GM19395 (cell line): ENCODE measurements at regions not wholly inside any gene's neighbourhood (a gene's known extent, or its start where the extent isn't known, plus 50 kb on each side); places are given as distances from the start of the nearest gene placed in this dataset.

Experiments used
- ATAC-seq: cut with Tn5 transposase; IDR thresholded peaks from one replicate; pipeline ENCODE4 v1.9.1; 2021; ENCODE audit warnings: mild to moderate bottlenecking, moderate library complexity; ENCODE audit not compliant: unreplicated experiment

DNA sequence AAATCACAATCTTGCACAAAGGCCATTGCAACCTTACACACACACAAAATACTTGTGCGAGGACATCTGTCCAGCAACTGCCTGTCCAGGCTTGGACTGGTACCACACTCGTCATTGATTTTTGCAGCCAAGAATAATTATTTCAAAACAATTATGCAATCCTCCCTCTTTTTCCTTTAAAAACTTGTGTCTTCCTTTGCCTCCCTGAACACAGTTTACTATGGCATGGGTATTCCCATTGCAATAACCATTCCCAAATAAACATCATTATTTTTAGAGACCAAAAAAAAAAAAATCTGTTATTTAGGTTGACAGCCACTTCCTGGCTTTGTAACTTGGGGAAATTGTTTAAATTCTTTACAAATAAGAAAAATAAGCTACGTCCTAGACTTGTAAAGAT is 54.0 kb downstream of the C11orf91 start:
- no peak for ATAC-seq

DNA sequence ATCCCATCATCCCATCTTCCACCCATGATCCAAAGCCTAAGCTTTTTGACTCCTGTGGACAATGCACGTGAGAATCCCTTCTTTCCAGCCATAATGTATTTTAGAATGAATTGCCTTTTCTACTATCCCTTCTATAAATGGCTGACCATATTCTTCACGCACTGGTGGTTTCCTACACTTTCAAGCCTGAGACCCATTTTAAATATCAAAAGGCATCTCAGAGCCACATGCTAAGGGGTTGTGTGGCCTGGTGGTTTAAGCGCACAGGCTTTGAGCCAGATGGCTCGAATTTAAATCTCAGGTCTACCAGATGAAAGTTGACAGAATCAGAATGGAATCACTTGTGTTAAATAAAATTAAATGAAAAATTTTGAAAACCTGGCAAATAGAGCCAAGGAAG is 54.5 kb downstream of the C11orf91 start:
- ATAC-seq: no peak

DNA sequence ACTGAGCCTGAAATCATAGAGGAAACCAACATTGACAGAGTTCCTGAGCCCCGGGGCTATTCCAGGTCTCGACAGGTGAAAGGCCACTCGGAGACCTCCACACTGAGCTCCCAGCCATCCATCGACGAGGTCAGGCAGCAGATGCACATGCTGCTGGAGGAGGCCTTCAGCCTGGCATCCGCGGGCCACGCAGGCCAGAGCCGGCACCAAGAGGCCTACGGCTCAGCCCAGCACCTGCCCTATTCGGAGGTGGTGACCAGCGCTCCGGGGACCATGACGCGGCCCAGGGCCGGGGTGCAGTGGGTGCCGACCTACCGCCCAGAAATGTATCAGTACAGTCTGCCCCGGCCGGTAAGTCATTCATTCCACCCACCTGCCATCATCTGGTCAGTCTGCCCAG is 54.9 kb downstream of the C11orf91 start:
- no peak for ATAC-seq

DNA sequence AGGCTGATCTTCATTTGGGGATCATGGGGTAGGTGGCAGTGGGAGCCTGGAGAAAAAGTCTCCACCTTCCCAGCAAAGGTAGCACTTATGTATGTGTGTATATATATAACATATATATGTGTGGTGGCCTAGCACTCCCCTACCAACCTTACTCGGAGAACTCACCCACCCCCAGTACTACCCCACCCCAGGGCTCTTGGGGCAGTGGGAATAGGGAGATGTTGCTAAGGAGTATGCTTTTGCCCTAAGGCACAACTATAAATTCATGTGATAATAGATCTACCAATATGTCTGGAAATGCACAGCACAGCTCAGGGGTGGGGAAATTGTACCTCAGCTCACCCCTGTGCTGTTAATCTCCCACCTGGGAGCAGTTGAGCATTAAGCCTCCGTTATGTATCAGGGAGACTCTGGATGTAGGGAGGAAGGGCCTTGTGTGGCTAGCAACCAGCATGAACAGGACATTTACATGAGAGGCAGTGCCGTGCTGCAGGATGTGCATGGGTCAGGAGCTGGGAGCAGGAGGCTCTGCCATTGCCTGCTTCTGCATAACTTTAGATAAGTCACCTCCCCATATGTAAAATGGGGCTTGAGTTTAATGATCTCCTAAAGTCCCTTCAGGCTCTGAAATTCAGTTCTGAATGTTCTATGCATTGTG is 57.3 kb downstream of the C11orf91 start:
- ATAC-seq: no peak

DNA sequence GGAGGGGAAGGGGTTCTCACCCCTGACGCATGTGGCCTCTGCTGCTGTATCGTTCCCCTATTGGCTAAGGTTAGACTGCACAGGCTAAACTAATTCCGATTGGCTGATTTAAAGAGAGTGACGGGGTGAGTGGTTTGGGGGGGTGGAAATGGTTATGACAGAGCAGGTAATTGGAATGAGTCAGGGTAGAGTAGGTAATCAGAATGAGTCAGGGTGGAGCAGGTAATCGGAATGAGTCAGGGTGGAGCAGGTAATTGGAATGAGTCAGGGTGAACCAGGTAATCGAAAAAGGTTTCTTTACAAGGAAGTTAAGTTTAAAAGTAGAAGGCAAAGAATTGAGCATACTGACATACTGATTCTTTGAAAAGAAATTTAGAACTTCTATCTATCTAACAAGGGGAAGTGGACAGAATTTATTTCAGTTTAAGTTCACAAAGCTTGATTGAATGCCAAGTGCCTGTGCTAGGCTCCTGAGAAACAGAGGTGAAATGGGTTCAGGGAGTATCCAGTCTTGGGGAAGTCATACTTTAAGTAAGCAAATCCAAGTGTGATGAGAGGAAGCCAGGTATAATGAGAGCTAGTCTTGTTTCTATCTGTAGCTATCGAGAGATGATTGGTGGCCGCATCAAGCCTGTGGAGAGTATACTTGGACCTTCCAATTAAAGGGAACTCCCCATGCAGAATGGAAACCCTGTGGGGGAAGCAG is 58.0 kb downstream of the C11orf91 start:
- ATAC-seq: no peak

DNA sequence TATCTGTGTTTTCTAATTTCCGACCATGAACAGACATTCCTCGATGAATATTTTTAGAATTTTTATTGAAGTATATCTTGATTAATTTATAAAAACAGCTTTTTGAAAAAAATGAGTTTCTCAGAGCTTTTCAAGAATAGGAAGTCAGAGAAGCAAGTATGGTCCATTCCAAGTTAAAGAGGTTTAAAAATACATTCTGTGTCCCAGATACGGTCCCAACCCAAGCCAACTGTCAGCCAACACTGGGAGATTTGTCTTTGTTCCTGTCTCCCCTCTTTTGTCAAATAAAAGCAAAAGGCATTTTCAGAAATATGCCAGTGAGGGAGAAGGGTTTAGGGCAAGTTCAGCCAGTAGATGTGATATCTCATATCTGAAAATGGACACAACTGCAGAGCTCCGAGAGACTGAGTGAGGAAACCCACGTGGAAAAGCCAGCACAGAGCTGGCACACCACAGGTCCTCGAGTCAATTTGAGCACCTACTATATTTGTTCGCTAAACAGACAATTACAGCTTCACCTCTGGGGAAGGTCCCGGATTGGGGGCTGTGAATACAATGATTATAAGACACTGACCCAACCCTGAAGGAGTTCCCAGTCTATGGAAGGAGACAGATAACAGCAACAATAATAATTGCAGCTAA is 59.8 kb downstream of the C11orf91 start:
- no peak for ATAC-seq

DNA sequence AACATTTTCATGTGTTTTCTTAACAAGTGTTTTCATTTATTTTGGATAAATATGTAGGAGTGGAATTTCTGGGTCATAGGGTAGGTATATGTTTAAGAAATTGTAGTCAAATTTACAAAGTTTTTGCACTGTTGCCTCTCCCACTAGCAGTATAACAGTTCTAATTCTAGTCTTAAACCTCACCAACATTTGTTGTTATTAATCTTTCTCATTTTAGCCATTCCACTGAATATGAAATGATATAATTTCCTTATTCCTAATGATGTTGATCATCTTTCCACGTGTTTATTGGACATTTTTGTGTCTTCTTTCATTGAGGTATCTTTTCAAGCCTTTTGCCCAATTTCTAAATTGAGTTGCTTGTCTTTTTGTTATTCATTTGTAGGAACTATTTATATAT is 62.0 kb downstream of the C11orf91 start:
- ATAC-seq: no peak

DNA sequence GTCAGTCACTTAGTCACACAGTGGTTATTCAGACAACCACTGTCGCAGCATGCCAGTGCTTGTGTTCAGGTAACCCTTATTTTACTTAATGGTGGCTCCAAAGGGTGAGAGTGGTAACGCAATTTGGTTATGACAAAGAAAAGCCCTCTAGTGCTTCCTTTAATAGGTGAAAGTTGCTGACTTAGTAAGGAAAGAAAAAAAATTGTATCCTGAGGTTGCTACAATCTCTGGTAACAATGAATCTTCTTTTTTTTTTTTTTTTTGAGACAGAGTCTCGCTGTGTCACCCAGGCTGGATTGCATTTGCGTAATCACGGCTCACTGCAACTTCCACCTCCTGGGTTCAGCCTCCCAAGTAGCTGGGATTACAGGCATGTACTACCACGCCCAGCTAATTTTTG is 64.5 kb downstream of the C11orf91 start:
- no peak for ATAC-seq

DNA sequence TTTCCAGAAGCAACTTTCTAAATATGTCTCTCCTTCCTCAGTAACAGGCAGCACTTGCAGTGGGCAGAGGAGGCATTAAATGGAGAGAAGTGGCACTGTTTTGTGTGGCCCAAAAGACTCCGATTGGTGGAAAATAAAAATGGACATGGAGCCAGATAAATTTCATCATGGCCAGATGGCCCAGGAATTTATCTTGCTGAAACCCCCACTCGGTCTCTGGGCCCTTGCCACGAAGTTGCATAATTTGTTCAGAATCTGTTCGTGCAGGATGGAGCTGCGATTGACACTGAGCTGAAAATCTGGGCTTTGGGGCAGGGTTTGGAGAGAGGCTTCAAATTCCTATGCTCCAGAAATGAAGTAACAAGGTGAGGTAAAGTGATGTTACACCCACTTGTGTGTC is 65.5 kb downstream of the C11orf91 start:
- no peak for ATAC-seq

DNA sequence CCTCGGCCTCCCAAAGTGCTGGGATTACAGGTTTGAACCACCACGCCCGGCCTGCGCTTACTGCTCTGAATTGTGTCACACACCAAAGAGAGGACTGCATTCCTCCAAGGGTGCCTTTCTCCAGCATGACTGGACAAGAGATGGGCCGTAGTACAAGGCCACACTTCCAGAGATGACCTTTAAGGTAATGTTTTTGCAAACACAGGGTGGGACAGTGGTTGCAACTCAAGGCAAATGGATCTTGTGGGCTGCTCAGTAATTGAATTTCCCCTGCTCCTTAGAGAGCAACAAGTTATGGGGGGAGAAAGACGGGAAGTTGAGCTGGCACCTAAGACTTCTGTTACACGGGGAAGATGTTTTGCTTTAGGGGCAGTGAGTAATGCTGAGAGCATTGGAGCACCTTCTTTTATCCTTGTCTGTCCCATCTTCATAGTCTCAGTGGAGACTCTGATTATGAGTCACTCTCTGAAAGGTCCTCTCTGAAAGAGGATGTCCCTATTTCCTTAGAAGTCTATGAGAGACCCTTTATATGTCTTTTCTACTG is 66.3 kb downstream of the C11orf91 start:
- ATAC-seq: no peak

DNA sequence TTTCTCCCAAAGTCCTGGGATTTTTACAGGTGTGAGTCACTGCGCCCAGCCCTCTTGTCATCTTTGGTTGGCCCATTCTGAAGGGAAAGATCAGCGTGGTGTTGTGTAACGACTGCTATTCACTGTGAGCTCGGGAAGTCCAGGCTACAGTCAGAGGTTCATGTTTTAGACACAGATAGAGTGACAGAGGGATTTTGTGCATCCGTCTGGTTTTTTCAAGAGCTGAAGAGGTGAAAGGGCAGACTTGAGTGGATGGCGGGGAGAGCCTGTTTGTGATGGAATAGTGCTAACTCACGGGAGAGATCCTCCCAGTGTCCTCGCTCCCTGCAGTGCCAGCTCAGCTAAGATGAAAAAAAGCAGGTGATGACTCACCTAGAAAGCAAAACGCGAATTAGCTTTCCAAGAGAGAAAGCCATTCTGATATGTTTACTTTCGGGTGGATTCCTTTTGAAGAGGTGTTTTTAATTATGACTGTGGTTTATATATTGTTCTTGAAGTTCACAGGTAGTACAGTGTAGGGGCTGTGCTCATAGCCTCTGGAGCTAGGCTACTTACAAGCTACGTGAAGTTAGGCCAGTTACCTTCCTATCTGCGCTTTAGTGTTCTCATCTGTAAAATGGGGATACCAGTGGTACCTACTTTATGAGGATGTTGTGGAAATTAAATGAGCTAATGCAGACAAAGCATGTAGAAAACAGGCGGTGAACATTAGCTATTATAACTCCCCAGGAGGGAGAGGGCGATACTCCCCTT is 67.2 kb downstream of the C11orf91 start:
- ATAC-seq: no peak

DNA sequence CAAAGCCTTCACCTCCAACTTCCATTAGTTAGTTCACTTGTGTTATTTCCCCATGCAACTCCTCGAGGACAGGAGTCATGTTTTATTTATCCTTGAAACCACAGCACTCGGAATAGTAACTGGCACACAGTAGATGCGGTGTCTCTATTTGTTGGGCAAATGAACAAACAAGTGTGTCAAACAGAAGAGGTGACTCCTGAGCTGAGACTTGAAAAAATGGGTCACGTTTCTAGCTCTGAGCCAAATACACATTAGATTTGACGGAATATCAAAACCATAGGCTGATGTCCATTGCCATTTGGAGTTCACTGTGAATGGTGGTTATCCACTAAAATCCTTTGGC is 68.9 kb downstream of the C11orf91 start:
- no peak for ATAC-seq

DNA sequence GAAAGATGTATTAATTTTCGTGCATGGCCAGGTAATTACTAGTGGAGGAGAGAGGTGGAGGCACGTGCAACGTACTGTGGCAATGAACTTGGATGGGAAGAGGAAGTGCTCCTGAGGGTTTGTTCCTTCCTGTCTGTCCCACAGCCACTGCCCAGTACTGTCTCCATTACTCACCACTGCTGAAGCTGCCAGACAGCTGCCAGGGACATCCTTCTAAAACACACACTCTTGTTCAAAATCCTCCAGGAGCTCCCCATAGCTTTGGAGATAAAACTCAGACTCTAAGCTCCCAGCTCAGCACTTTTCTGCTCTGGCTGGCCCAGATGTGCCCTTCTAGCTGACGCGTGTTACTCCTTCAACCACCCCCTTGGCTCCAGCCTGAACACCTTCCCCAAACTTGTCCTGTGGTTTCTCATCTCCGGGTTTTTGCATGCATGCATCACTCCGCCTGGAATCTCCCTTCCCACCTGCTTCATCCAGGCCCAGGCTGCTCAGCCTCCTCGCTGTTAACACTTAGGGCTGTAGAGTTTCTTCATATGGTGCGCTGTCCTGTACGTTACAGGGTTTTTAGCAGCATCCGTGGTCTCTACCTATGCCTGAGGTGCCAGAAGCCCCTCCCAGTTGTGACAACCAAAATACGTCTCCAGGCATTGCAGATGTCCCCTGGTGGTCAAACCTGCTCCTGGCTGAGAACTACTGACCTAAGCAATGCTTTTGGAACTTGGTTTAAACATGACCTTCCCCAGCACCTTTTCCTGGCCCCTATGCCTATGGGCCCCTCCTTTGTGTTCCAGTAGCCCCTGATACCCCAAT is 69.5 kb downstream of the C11orf91 start:
- no peak for ATAC-seq

DNA sequence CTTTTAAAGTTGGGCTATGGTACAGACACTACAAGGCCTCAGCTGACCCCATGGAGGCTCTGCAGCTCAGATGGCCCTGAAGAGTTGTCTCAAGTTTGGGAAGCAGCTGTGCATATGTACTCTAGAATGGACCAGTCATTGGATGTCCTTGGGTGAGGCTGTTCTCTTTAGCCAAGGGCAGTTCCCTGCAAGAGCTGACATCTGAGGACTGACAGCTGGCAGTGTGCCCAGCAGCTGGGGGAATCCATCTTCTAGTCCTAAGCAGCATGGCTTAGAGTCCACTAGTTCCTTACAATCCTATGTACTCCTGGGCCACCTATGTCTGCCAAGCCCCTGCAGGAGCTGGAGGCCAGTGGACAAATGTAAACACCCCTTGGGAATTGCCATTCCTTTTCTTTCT is 76.5 kb downstream of the C11orf91 start:
- no peak for ATAC-seq

DNA sequence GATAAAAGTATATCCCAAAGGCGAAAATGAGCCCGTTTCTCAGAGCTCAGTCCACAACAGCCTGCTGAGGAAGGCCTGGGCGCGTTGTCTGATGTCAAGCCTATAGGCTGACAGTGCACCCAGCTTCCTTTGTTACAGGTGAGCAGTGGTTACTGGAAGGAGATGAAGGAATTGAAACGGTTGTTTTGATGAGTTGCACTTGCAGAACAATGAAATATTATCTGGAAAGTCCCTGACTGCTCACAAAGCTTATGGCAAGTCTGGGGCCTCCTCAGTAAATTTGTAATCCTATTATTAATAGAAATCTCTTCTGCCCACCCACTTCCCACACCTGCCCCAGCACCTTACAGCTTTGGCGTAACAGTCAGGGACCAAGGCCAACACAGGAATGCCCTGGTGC is 77.8 kb downstream of the C11orf91 start:
- no peak for ATAC-seq

DNA sequence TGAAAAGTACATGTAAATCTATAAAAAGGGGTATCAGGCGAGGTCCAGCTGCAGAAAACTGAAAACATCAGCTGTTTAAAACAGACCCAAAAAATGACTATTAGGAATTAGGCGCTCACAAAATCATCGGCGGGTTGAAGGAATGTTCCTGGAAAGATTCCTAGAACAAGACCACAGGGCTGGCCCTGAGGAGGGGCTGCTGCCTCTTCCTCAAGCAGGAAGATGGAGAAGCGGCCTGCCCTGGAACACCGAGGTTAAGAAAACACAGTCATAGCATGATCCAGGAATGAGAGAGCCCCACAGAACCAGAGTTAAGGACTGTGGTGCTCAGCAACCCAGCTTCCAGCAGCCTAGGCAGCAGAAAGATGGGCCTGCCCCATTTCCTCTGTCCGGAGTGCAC is 78.4 kb downstream of the C11orf91 start:
- no peak for ATAC-seq

DNA sequence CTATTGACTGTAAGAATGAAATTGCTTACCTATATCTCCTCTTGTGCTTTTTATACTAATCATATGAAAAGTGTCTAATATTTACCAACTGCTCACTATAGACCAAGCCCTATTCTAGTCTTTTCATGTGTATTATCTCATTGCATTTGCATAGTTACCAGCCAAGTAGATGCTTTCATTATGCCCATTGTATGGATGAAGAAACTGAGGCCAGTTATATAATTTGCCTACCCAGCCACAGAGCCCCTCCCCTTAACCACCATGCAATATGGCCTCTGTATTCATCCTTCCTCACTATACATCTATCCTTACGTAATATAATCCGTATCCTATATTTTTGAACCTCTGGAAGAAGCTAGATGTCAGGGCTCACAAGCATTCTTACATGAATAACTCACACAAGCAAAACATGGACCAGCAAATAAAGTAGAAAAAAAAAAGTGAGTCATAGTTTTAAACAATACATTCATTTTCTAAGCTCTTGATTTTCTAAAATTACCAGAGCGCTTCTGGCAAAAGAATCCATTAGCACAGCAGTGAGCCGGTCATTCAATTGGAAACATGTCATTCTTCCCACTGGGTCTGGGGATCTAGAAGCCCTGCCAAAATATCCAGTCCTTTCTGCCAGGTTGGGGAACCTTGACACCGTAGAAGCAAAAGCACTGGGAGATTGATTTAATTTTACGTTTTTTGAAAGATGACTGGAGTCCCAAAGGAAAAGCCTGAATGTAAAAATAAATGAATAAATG is 80.0 kb downstream of the C11orf91 start:
- no peak for ATAC-seq

DNA sequence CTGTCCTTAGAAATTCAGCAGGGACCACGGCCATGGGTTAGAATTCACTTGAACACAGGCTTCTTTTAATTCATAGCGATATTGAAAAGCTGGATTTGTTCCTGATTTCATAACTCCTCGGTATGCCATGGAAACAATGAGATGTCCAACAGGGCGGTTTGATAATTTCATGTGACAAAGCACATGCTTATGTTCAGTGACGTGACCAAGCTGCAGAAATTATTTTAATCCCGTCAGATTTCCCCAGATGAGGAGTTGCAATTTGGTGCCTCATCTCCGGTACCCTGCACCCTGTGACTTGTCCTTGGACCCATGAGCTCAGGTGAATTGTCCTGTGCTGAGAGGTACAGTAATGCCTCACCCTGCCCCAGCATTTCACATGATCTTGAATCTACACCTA is 81.7 kb downstream of the C11orf91 start:
- no peak for ATAC-seq

DNA sequence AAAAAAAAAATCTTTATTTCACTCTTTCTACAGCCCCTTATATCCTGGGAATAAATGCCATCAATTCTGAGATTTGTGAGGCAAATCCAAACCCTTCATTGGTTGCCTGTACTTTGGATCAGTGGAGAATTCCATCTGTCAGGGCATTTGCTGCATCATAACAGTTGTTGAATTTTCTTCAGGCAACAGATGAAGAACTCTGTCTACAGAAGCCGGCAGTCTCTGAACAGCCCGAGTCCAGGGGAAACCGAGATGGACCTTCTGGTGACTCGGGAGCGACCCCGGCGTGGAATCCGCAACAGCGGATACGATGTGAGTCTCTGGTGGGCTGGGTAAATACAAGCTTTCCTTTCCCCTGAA is 82.3 kb downstream of the C11orf91 start:
- ATAC-seq: no peak
